Neural progenitor cell (in vitro differentiated cells): ENCODE measurements at regions not wholly inside any gene's neighbourhood (a gene's known extent, or its start where the extent isn't known, plus 50 kb on each side); places are given as distances from the start of the nearest gene placed in this dataset.

ENCODE experiments used
- DNase-seq: peaks from one replicate; pipeline ENCODE4 v3.0.0-alpha.2; 2016; ENCODE audit warnings: low spot score
- H2AFZ ChIP-seq: fragments of 200-600 bp; sonication (generic); replicated peaks from 2 replicates; pipeline ENCODE4 v1.6.1; 2016; ENCODE audit warnings: antibody characterized with exemption
- H3F3A ChIP-seq: fragments of 200-600 bp; sonication (generic); 2 replicates; pipeline ENCODE4 v1.6.1; 2016; ENCODE audit warnings: antibody characterized with exemption, low read depth
- H3K27ac ChIP-seq: fragments of 200-600 bp; sonication (generic); 2 replicates; pipeline ENCODE4 v1.5.1; 2016; ENCODE audit warnings: mild to moderate bottlenecking
- H3K27me3 ChIP-seq: fragments of 200-600 bp; sonication (generic); 2 replicates; pipeline ENCODE4 v1.6.1; 2016; ENCODE audit warnings: mild to moderate bottlenecking, moderate library complexity
- H3K36me3 ChIP-seq: fragments of 200-600 bp; sonication (generic); 2 replicates; pipeline ENCODE4 v1.5.1; 2016
- H3K4me1 ChIP-seq: fragments of 200-600 bp; sonication (generic); 2 replicates; pipeline ENCODE4 v1.6.1; 2016; ENCODE audit warnings: mixed run types
- H3K4me2 ChIP-seq: fragments of 200-600 bp; sonication (generic); 2 replicates; pipeline ENCODE4 v1.6.1; 2016
- H3K4me3 ChIP-seq: fragments of 200-600 bp; sonication (generic); 2 replicates; pipeline ENCODE4 v1.5.1; 2016
- H3K79me2 ChIP-seq: fragments of 200-600 bp; sonication (generic); 2 replicates; pipeline ENCODE4 v1.6.1; 2016; ENCODE audit warnings: low read depth
- H3K9ac ChIP-seq: fragments of 200-600 bp; sonication (generic); 2 replicates; pipeline ENCODE4 v1.6.1; 2016
- H3K9me3 ChIP-seq: fragments of 200-600 bp; sonication (generic); 2 replicates; pipeline ENCODE4 v1.5.1; 2016; ENCODE audit warnings: low read depth
- H4K20me1 ChIP-seq: fragments of 200-600 bp; sonication (generic); 2 replicates; pipeline ENCODE4 v1.6.1; 2016; ENCODE audit warnings: low read depth
- H3K27ac Mint-ChIP-seq: 3 replicates; pipeline ENCODE4 v1.8.0; 2021; ENCODE audit warnings: mixed read lengths
- H3K27me3 Mint-ChIP-seq: 2 replicates; pipeline ENCODE4 v1.8.0; 2022; ENCODE audit warnings: low read depth, mild to moderate bottlenecking, inconsistent platforms, moderate library complexity, mixed read lengths; ENCODE audit not compliant: insufficient read depth
- H3K36me3 Mint-ChIP-seq: 3 replicates; pipeline ENCODE4 v1.8.0; 2021; ENCODE audit warnings: mixed read lengths
- H3K4me1 Mint-ChIP-seq: 3 replicates; pipeline ENCODE4 v1.8.0; 2021; ENCODE audit warnings: mixed read lengths
- H3K4me3 Mint-ChIP-seq: 3 replicates; pipeline ENCODE4 v1.8.0; 2021; ENCODE audit warnings: mild to moderate bottlenecking, moderate library complexity, mixed read lengths
- H3K9me3 Mint-ChIP-seq: 3 replicates; pipeline ENCODE4 v1.8.0; 2020; ENCODE audit warnings: mixed read lengths
- CTCF ChIP-seq: fragments of 200-600 bp; sonication (generic); IDR thresholded peaks from 2 replicates; pipeline ENCODE4 v1.5.1; 2017; ENCODE audit warnings: antibody characterized with exemption, mild to moderate bottlenecking
- EZH2phosphoT487 ChIP-seq: fragments of 200-600 bp; sonication (generic); IDR thresholded peaks from 2 replicates; pipeline ENCODE4 v1.6.1; 2017; ENCODE audit warnings: antibody characterized with exemption

- H4K20me1 ChIP-seq, result no peaks in the 10 kb centered on the region
- H3K36me3 Mint-ChIP-seq, result no peaks in the 10 kb centered on the region
- H3K27me3 ChIP-seq, result no peaks in the 10 kb centered on the region
- no peak overlapping the region for H2AFZ ChIP-seq
- no peaks in the 10 kb centered on the region for H3K4me1 ChIP-seq
- H3K9ac ChIP-seq, result no peak overlapping the region
- H3K27ac ChIP-seq, result no peak overlapping the region
- H3K9me3 Mint-ChIP-seq, result no peaks in the 10 kb centered on the region
- H3K27me3 Mint-ChIP-seq, result no peaks in the 10 kb centered on the region
- no peak overlapping the region for H3K4me3 Mint-ChIP-seq
- no peaks in the 10 kb centered on the region for H3K79me2 ChIP-seq
- H3K36me3 ChIP-seq, result no peaks in the 10 kb centered on the region
- no peaks in the 10 kb centered on the region for H3F3A ChIP-seq
- no peak overlapping the region for H3K4me3 ChIP-seq
- no peak overlapping the region for H3K27ac Mint-ChIP-seq
- no peak for DNase-seq
- H3K4me2 ChIP-seq, result no peak overlapping the region
- TF ChIP-seq EZH2phosphoT487 (no peak), CTCF (no peak)
- no peaks in the 10 kb centered on the region for H3K9me3 ChIP-seq
- H3K4me1 Mint-ChIP-seq, result no peaks in the 10 kb centered on the region
Observed at GRCh38 chr3:146300768-146301167, 49.9 kb upstream of the PLSCR4 start.
